ENCODE measurements at regions not wholly inside any gene's neighbourhood (a gene's known extent, or its start where the extent isn't known, plus 50 kb on each side); places are given as distances from the start of the nearest gene placed in this dataset.

- H3K36me3 ChIP-seq, result no peaks in the 10 kb centered on the region
- H3K9me3 ChIP-seq, result no peaks in the 10 kb centered on the region
- DNase-seq (ENCODE audit: low spot score), result no peak
- TF ChIP-seq POLR2A (IDR thresholded peaks at IDR 0.05) (no peak), POLR2AphosphoS5 (IDR thresholded peaks at IDR 0.05) (no peak), CTCF (IDR thresholded peaks at IDR 0.05) (no peak)
- H3K4me3 ChIP-seq, result no peak overlapping the region
- intact Hi-C loops (cut with DNase I), result no loop called here
- H3K27ac ChIP-seq, result no peak overlapping the region
- no peaks in the 10 kb centered on the region for H3K27me3 ChIP-seq (replicated peaks; ENCODE audit: insufficient read depth)
- H3K4me1 ChIP-seq (replicated peaks), result no peaks in the 10 kb centered on the region
- WGBS, result 94% methylated on average over 1 of the region's 1 CpG
Observed at GRCh38 chr4:12145768-12146167, 717.1 kb upstream of the HS3ST1 start.

- WGBS, result 93% methylated on average over 2 of the region's 2 CpGs
- no peak for DNase-seq (ENCODE audit: low spot score)
- intact Hi-C loops (cut with DNase I), result no loop called here
- Histone ChIP-seq H3K9me3 (no peaks in the 10 kb centered on the region), H3K27ac (no peak overlapping the region), H3K27me3 (replicated peaks; ENCODE audit: insufficient read depth) (no peaks in the 10 kb centered on the region), H3K4me1 (replicated peaks) (no peaks in the 10 kb centered on the region), H3K4me3 (no peak overlapping the region), H3K36me3 (no peaks in the 10 kb centered on the region)
- TF ChIP-seq CTCF (IDR thresholded peaks at IDR 0.05), result no peak
- TF ChIP-seq POLR2AphosphoS5 (IDR thresholded peaks at IDR 0.05), result no peak
- TF ChIP-seq POLR2A (IDR thresholded peaks at IDR 0.05), result no peak
Observed at GRCh38 chr4:12145106-12145505, 716.4 kb upstream of the HS3ST1 start.

- no peaks in the 10 kb centered on the region for H3K36me3 ChIP-seq
- no peak overlapping the region for H3K27ac ChIP-seq
- no peak for DNase-seq (ENCODE audit: low spot score)
- intact Hi-C loops (cut with DNase I), result no loop called here
- H3K9me3 ChIP-seq, result no peaks in the 10 kb centered on the region
- TF ChIP-seq POLR2AphosphoS5 (IDR thresholded peaks at IDR 0.05) (no peak), POLR2A (IDR thresholded peaks at IDR 0.05) (no peak), CTCF (IDR thresholded peaks at IDR 0.05) (no peak)
- no peaks in the 10 kb centered on the region for H3K27me3 ChIP-seq (replicated peaks; ENCODE audit: insufficient read depth)
- 68% methylated on average over 2 of the region's 2 CpGs for WGBS
- H3K4me3 ChIP-seq, result no peak overlapping the region
- no peaks in the 10 kb centered on the region for H3K4me1 ChIP-seq (replicated peaks)
Observed at GRCh38 chr4:12144051-12144450, 715.4 kb upstream of the HS3ST1 start.

GRCh38 chr4:12140864-12141263 is 712.2 kb upstream of the HS3ST1 start:
- intact Hi-C loops (cut with DNase I), result no loop called here
- no peak for DNase-seq (ENCODE audit: low spot score)
- Histone ChIP-seq H3K27me3 (replicated peaks; ENCODE audit: insufficient read depth) (no peaks in the 10 kb centered on the region), H3K36me3 (no peaks in the 10 kb centered on the region), H3K9me3 (no peaks in the 10 kb centered on the region), H3K27ac (no peak overlapping the region), H3K4me3 (no peak overlapping the region), H3K4me1 (replicated peaks) (no peaks in the 10 kb centered on the region)
- TF ChIP-seq CTCF (IDR thresholded peaks at IDR 0.05), result no peak
- no peak for TF ChIP-seq POLR2A (IDR thresholded peaks at IDR 0.05)
- TF ChIP-seq POLR2AphosphoS5 (IDR thresholded peaks at IDR 0.05), result no peak

- no peak for DNase-seq (ENCODE audit: low spot score)
- intact Hi-C loops (cut with DNase I), result no loop called here
- H3K27ac ChIP-seq, result no peak overlapping the region
- H3K4me3 ChIP-seq, result no peak overlapping the region
- no peaks in the 10 kb centered on the region for H3K36me3 ChIP-seq
- WGBS, result 67% methylated on average over 3 of the region's 3 CpGs
- H3K9me3 ChIP-seq, result no peaks in the 10 kb centered on the region
- no peaks in the 10 kb centered on the region for H3K4me1 ChIP-seq (replicated peaks)
- no peak for TF ChIP-seq POLR2A (IDR thresholded peaks at IDR 0.05)
- no peaks in the 10 kb centered on the region for H3K27me3 ChIP-seq (replicated peaks; ENCODE audit: insufficient read depth)
Observed at GRCh38 chr4:12139296-12139695, 710.6 kb upstream of the HS3ST1 start.
